Left colon (tissue), 2 donors: ENCODE measurements at regions not wholly inside any gene's neighbourhood (a gene's known extent, or its start where the extent isn't known, plus 50 kb on each side); places are given as distances from the start of the nearest gene placed in this dataset.
A peak's percentile ranks its signal among the peaks of the same experiment; 100 is the strongest.

Experiments used
- ATAC-seq: fragments of 200-7000 bp; cut with Tn5 transposase; one replicate; pipeline ENCODE4 v1.9.1; 2020; ENCODE audit warnings: mild to moderate bottlenecking, moderate library complexity
- DNase-seq, 2 donors: peaks; one replicate each; pipeline ENCODE4 v3.0.0-alpha.2; 2020
- intact Hi-C, 2 donors: fragments of 100-400 bp; cut with DNase I in 1 of 2; cut with micrococcal nuclease in 1 of 2; formaldehyde crosslinking; loops; one replicate each; pipeline versions ENCODE4 v1.11.2 to v1.14.0; 2022; cut with DNase I, micrococcal nuclease
- donor health status: DM: no; HTN: no; CAD: no.
- donor health status: DM: yes; HTN: yes; CAD: no.

DNA sequence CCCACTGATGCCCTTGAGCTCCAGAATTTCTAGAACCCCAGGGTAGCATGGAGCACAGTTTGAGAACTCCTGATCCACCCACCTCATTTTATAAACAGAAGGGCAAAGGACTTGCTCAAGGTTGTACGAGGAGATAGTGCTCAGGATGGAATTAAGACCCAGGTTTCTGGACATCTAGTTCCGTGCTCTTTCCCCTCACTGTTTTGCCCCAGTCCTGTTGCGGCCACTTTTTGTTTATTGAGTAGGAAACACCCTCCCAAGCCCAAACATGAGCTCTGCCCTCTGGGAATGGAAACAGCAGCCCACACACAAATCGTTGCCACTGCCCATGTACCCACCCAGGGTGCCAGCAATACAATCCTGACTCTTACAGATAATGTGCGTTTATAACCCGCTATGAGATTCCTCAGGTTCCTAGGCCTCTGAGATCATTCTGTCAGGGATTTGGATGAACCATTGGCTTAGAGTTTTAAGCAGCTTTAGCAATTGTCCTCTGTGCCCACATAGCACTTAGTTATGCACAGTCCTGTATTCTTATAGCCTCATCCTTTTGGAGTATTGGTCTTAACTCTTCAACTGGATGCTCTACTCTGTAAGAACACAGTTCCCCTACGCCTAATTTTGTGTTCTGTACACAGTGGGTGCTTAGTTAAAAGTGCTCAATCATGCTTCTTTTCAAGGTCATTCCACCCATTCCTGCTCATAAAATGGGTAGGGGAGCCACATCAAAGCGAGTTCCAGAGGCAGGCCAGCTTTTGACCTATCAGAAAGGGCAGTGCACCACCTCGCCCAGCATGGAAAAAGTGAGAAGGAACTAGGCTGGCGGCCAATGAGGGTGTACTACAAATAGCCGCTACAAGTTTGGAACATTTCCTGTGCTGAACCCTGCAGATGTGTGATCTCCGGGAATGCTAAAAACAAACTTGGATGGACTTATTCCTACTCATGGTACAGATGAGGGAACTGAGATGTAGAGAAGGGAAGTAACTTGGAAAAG lies 60.3 kb upstream of the IGFBP2 start:
- DNase-seq, result peak in 1 of 2 donors; percentile 32
- intact Hi-C loops, result no loop called here

GRCh38 chr2:216574046-216574445 lies 59.2 kb upstream of the IGFBP2 start:
- intact Hi-C loops, result no loop called here

More for the DNA sequence above, 60.3 kb upstream of the IGFBP2 start:
- ATAC-seq, result no peak

GRCh38 chr2:216574586-216574985 lies 58.6 kb upstream of the IGFBP2 start:
- intact Hi-C loops, result no loop called here
- ATAC-seq (no peak), DNase-seq (no peak)

More at GRCh38 chr2:216574046-216574445, 59.2 kb upstream of the IGFBP2 start:
- ATAC-seq (no peak), DNase-seq (no peak)

GRCh38 chr2:216575465-216575864 lies 57.8 kb upstream of the IGFBP2 start:
- DNase-seq, result no peak

GRCh38 chr2:216576616-216577015 lies 56.6 kb upstream of the IGFBP2 start:
- no peak for ATAC-seq
- DNase-seq, result no peak
- intact Hi-C loops, result no loop called here

More at GRCh38 chr2:216575465-216575864, 57.8 kb upstream of the IGFBP2 start:
- no peak for ATAC-seq
- intact Hi-C loops, result no loop called here

- DNase-seq (no peak), ATAC-seq (no peak)
- intact Hi-C loops, result no loop called here
These were observed 54.9 kb upstream of the IGFBP2 start for GRCh38 chr2:216578325-216578724.

- DNase-seq, result no peak
- no peak for ATAC-seq
- intact Hi-C loops, result no loop called here
These were observed 50.1 kb upstream of the IGFBP2 start for GRCh38 chr2:216583147-216583546.
